ENCODE measurements at regions not wholly inside any gene's neighbourhood (a gene's known extent, or its start where the extent isn't known, plus 50 kb on each side); places are given as distances from the start of the nearest gene placed in this dataset.

DNA sequence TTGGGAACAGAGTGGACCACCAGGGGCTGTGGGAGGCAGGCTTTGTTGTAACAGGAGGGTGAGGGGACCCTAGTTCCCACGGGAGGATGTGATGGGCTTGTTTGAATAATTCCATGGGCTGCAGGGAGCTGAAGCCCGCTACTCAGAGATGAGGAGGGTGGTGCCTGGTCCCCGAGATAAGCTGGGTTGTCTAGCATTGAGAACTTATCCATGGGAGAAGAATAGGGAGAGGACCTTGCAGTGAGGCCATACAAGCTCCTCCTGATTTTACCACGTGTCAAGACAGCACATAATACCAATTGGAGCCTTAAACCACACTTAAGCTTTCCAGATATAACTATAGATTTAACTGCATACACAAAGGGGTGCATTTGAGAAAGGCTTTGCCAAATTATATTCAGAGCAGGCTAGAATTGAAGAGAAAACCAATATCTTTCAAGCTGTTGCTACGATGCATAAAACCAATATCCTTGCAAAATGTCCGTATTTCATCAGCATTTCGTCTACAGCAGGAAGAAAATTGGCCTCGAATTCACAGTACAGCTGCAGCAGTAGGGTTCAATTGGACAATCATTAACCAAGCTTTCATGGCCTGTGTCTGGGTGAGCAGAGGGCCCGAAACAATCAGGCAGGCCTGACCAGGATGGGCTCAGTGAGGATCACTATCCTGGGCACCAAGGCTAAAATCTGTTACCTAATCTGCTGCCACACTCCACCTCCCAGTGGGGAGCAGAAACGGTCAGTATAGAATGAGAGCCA lies 500.7 kb downstream of the OCA2 start:
- TF ChIP-seq, protein P1, sequence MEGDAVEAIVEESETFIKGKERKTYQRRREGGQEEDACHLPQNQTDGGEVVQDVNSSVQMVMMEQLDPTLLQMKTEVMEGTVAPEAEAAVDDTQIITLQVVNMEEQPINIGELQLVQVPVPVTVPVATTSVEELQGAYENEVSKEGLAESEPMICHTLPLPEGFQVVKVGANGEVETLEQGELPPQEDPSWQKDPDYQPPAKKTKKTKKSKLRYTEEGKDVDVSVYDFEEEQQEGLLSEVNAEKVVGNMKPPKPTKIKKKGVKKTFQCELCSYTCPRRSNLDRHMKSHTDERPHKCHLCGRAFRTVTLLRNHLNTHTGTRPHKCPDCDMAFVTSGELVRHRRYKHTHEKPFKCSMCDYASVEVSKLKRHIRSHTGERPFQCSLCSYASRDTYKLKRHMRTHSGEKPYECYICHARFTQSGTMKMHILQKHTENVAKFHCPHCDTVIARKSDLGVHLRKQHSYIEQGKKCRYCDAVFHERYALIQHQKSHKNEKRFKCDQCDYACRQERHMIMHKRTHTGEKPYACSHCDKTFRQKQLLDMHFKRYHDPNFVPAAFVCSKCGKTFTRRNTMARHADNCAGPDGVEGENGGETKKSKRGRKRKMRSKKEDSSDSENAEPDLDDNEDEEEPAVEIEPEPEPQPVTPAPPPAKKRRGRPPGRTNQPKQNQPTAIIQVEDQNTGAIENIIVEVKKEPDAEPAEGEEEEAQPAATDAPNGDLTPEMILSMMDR (IDR thresholded peaks at IDR 0.05): no peak
- no peak for TF ChIP-seq POLR2A (IDR thresholded peaks at IDR 0.05)
